OCI-LY1 (cell line): ENCODE measurements at regions not wholly inside any gene's neighbourhood (a gene's known extent, or its start where the extent isn't known, plus 50 kb on each side); places are given as distances from the start of the nearest gene placed in this dataset.

Source experiments
- H2AFZ ChIP-seq: fragments of 200-600 bp; sonication (generic), shearing (Covaris generic); 2 replicates; pipeline ENCODE4 v1.6.0; 2014; ENCODE audit warnings: antibody characterized with exemption, mild to moderate bottlenecking, low read length
- H3F3A ChIP-seq: fragments of 200-600 bp; sonication (generic), shearing (Covaris generic); 2 replicates; pipeline ENCODE4 v1.6.0; 2014; ENCODE audit warnings: mild to moderate bottlenecking, antibody characterized with exemption, low read length, moderate library complexity; ENCODE audit not compliant: insufficient read depth
- H3K27ac ChIP-seq: fragments of 200-600 bp; sonication (generic); 2 replicates; pipeline ENCODE4 v1.5.1; 2014; ENCODE audit warnings: low read length, mixed run types, mild to moderate bottlenecking, low read depth; ENCODE audit not compliant: poor library complexity, severe bottlenecking
- H3K27me3 ChIP-seq: fragments of 200-600 bp; sonication (generic); 2 replicates; pipeline ENCODE4 v1.6.0; 2014; ENCODE audit warnings: antibody characterized with exemption, mild to moderate bottlenecking, low read length, moderate library complexity; ENCODE audit not compliant: insufficient read depth
- H3K36me3 ChIP-seq: fragments of 200-600 bp; sonication (generic); 2 replicates; pipeline ENCODE4 v1.6.1; 2014; ENCODE audit warnings: mild to moderate bottlenecking, antibody characterized with exemption, low read length, moderate library complexity, mixed read lengths; ENCODE audit not compliant: insufficient read depth
- H3K4me1 ChIP-seq: fragments of 200-600 bp; sonication (generic); 2 replicates; pipeline ENCODE4 v1.5.1; 2014; ENCODE audit warnings: mild to moderate bottlenecking, low read length, moderate library complexity; ENCODE audit not compliant: insufficient read depth, severe bottlenecking
- H3K4me2 ChIP-seq: fragments of 200-600 bp; sonication (generic), shearing (Covaris generic); 2 replicates; pipeline ENCODE4 v1.6.1; 2014; ENCODE audit warnings: low read length
- H3K4me3 ChIP-seq: fragments of 200-600 bp; sonication (generic); 2 replicates; pipeline ENCODE4 v1.5.1; 2014; ENCODE audit warnings: low read length, low read depth, mild to moderate bottlenecking, mixed read lengths; ENCODE audit not compliant: poor library complexity, severe bottlenecking
- H3K79me2 ChIP-seq: fragments of 200-600 bp; shearing (Covaris generic); 2 replicates; pipeline ENCODE4 v1.6.1; 2016; ENCODE audit warnings: mixed run types, low read length, mixed read lengths; ENCODE audit not compliant: insufficient read depth
- H3K9ac ChIP-seq: fragments of 200-600 bp; sonication (generic), shearing (Covaris generic); 2 replicates; pipeline ENCODE4 v1.6.1; 2014; ENCODE audit warnings: mild to moderate bottlenecking, low read length, mixed read lengths
- H3K9me2 ChIP-seq: fragments of 200-600 bp; sonication (generic), shearing (Covaris generic); 2 replicates; pipeline ENCODE4 v1.6.1; 2014; ENCODE audit warnings: low read depth, mild to moderate bottlenecking, low read length, mixed read lengths
- H3K9me3 ChIP-seq: fragments of 200-600 bp; shearing (Covaris generic); 2 replicates; pipeline ENCODE4 v1.6.1; 2014; ENCODE audit warnings: low read length, mixed read lengths
- H4K20me1 ChIP-seq: fragments of 200-600 bp; sonication (generic), shearing (Covaris generic); 2 replicates; pipeline ENCODE4 v1.6.0; 2016; ENCODE audit warnings: mild to moderate bottlenecking, low read length; ENCODE audit not compliant: insufficient read depth
- CTCF ChIP-seq: fragments of 200-600 bp; sonication (generic), shearing (Covaris generic); IDR thresholded peaks from 2 replicates; pipeline ENCODE4 v1.5.1; 2017; ENCODE audit warnings: mild to moderate bottlenecking, antibody characterized with exemption, low read length, moderate library complexity, mixed read lengths
- EZH2 ChIP-seq: fragments of 200-600 bp; sonication (generic), shearing (Covaris generic); IDR thresholded peaks from 2 replicates; pipeline ENCODE4 v1.8.0; 2017; ENCODE audit warnings: borderline replicate concordance, mixed run types, mild to moderate bottlenecking, antibody characterized with exemption, low read length, moderate library complexity, mixed read lengths

DNA sequence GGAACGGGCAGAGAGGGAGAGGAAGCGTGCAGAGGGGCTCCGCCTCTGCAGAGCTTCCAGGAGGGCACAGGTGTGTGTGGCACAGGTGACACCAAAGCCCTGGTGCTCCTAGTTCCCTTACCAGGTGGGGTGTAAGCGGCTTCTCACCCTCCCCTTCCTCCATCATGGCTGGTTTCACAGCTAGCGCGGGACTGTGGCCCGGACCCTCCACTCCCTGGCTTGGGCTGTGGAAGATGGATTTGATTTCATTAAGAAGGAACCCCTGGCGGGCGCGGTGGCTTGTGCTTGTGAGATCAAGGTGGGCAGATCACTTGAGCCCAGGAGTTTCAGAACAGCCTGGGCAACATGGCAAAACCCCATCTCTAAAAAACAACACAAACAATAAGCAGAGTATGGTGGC, 241.2 kb upstream of the GSE1 start:
- Histone ChIP-seq H3K27ac (no peak overlapping the region), H4K20me1 (no peaks in the 10 kb centered on the region), H3K9me2 (no peaks in the 10 kb centered on the region), H3K4me2 (no peak overlapping the region), H3K27me3 (no peaks in the 10 kb centered on the region; the same call in 1 of the 2 replicates), H3K36me3 (no peaks in the 10 kb centered on the region), H3K9me3 (no peaks in the 10 kb centered on the region), H3K9ac (no peak overlapping the region), H3K79me2 (no peaks in the 10 kb centered on the region), H2AFZ (no peak overlapping the region), H3K4me3 (no peak overlapping the region), H3K4me1 (no peaks in the 10 kb centered on the region), H3F3A (no peaks in the 10 kb centered on the region)
- no peak for TF ChIP-seq CTCF
- TF ChIP-seq EZH2: no peak

DNA sequence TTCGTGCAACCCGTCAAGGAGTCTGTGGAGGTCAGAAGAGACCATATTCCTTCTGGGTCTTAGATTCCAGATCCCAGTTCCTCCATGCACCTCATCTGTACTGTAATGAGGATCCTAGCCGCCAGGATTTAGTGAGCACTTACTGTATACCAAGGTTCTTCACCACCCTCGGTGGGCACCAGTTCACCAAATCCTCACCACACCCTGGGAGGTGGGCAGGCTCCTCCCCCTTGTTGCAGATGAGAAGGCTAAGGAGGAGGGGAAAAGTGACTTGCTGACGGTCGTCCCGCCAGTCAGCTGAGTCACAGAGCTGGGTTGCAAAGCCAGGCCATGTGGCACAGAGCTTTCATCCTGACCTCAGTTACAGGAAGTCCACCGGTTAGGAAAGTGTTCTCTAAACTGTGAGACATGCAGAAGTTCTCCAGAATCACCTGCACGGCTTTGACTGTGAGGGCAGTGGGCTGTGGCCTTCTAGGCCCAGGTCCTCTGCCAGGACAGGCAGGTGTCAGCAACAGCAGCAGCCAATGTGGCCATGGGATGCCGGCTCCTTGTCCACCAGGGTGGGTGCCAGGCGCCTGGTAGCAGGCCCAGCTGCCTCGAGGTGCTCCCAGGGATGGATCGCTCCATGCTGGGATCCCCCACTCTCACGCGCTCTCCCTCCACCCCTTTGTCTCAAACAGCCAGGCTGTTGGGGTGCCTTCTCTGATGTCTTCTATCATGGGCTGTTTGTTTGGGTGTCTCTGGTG, 240.3 kb upstream of the GSE1 start:
- no peak overlapping the region for H2AFZ ChIP-seq
- H3K9me3 ChIP-seq: no peaks in the 10 kb centered on the region
- H4K20me1 ChIP-seq: no peaks in the 10 kb centered on the region
- TF ChIP-seq CTCF: no peak
- no peak for TF ChIP-seq EZH2
- no peaks in the 10 kb centered on the region for H3K36me3 ChIP-seq
- no peaks in the 10 kb centered on the region for H3K9me2 ChIP-seq
- H3K79me2 ChIP-seq: no peaks in the 10 kb centered on the region
- H3K27ac ChIP-seq: no peak overlapping the region
- no peak overlapping the region for H3K4me3 ChIP-seq
- no peak overlapping the region for H3K9ac ChIP-seq
- no peaks in the 10 kb centered on the region for H3K4me1 ChIP-seq
- H3F3A ChIP-seq: no peaks in the 10 kb centered on the region
- H3K4me2 ChIP-seq: no peak overlapping the region
- no peaks in the 10 kb centered on the region; the same call in 1 of the 2 replicates for H3K27me3 ChIP-seq

GRCh38 chr16:85373741-85374570, 239.2 kb upstream of the GSE1 start:
- Histone ChIP-seq H3K79me2 (no peaks in the 10 kb centered on the region), H3K9ac (no peak overlapping the region), H3K9me2 (no peaks in the 10 kb centered on the region), H3F3A (no peaks in the 10 kb centered on the region), H3K4me2 (no peak overlapping the region), H3K4me3 (no peak overlapping the region), H3K36me3 (no peaks in the 10 kb centered on the region), H3K27ac (no peak overlapping the region), H3K4me1 (no peaks in the 10 kb centered on the region), H3K9me3 (no peaks in the 10 kb centered on the region), H3K27me3 (no peaks in the 10 kb centered on the region; the same call in 1 of the 2 replicates), H2AFZ (no peak overlapping the region), H4K20me1 (no peaks in the 10 kb centered on the region)
- no peak for TF ChIP-seq EZH2
- TF ChIP-seq CTCF: no peak
